ENCODE measurements at regions not wholly inside any gene's neighbourhood (a gene's known extent, or its start where the extent isn't known, plus 50 kb on each side); places are given as distances from the start of the nearest gene placed in this dataset.

DNA sequence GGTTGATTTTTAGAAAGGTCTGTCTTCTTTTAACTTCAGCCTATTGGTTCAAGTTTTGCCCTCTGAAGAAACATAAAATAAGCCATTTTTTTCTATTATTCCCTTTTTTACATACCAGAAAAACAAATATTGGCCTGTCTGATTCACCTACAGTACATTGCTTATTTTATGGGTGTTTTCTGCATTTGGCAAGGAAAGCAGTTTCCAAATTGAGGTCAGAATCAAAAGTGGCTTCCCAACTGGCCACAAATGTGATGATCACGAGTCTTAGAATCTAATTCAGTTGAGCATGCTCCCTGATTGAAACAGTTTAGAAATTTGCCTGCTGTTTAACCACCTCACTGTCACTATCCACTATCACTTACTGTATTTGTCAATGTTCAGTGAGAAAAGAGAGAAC lies 106.9 kb upstream of the CHMP2B start (continued):
- no peak for TF ChIP-seq MAX (IDR thresholded peaks at IDR 0.05)
- no peak for TF ChIP-seq SP1 (IDR thresholded peaks at IDR 0.05)
- TF ChIP-seq FOXA2 (IDR thresholded peaks at IDR 0.05): no peak
- no peak for TF ChIP-seq ZBTB33 (IDR thresholded peaks at IDR 0.05)

DNA sequence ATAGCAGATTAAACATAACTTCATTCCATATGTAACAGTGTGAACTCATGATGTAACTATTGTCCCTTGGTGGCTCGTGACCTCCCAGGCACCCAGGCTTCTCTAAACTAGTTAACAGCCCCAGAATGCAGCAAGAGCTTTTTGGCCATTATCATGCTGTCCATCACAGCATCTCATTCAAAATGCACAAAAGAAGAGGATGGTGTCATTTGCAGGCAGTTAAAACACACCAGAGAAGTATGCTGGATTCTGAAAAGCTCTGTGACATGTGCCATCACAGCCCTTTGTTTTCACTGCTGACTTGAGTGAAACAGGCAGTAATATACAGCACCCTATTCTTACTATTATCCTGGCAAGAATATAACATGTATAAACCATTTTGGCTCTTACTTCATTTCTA lies 117.6 kb upstream of the CHMP2B start:
- no peak overlapping the region for H3K9ac ChIP-seq (ENCODE audit: low read depth in 1 of 2, low read length in 2 of 2)
- no peak for TF ChIP-seq JUND (IDR thresholded peaks at IDR 0.05)
- no peak for TF ChIP-seq HNF4A (conservative IDR thresholded peaks at IDR 0.05)
- no peak for TF ChIP-seq SP1 (IDR thresholded peaks at IDR 0.05)
- no peak for TF ChIP-seq MAX (IDR thresholded peaks at IDR 0.05)
- TF ChIP-seq FOXA2 (IDR thresholded peaks at IDR 0.05): no peak
- no peak for TF ChIP-seq RAD21 (IDR thresholded peaks at IDR 0.05)
- TF ChIP-seq TAF1 (conservative IDR thresholded peaks at IDR 0.05): no peak
- no peak for TF ChIP-seq YY1 (IDR thresholded peaks at IDR 0.05)
- TF ChIP-seq HNF4G (IDR thresholded peaks at IDR 0.05): no peak
- no peak for TF ChIP-seq RXRA (IDR thresholded peaks at IDR 0.05)
- no peak for TF ChIP-seq ZBTB33 (IDR thresholded peaks at IDR 0.05)
- TF ChIP-seq NR2F2 (IDR thresholded peaks at IDR 0.05): no peak
- TF ChIP-seq ATF3 (IDR thresholded peaks at IDR 0.05): no peak
- TF ChIP-seq, protein P1, sequence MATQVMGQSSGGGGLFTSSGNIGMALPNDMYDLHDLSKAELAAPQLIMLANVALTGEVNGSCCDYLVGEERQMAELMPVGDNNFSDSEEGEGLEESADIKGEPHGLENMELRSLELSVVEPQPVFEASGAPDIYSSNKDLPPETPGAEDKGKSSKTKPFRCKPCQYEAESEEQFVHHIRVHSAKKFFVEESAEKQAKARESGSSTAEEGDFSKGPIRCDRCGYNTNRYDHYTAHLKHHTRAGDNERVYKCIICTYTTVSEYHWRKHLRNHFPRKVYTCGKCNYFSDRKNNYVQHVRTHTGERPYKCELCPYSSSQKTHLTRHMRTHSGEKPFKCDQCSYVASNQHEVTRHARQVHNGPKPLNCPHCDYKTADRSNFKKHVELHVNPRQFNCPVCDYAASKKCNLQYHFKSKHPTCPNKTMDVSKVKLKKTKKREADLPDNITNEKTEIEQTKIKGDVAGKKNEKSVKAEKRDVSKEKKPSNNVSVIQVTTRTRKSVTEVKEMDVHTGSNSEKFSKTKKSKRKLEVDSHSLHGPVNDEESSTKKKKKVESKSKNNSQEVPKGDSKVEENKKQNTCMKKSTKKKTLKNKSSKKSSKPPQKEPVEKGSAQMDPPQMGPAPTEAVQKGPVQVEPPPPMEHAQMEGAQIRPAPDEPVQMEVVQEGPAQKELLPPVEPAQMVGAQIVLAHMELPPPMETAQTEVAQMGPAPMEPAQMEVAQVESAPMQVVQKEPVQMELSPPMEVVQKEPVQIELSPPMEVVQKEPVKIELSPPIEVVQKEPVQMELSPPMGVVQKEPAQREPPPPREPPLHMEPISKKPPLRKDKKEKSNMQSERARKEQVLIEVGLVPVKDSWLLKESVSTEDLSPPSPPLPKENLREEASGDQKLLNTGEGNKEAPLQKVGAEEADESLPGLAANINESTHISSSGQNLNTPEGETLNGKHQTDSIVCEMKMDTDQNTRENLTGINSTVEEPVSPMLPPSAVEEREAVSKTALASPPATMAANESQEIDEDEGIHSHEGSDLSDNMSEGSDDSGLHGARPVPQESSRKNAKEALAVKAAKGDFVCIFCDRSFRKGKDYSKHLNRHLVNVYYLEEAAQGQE (IDR thresholded peaks at IDR 0.05): no peak
- TF ChIP-seq EGR1 (IDR thresholded peaks at IDR 0.05; ENCODE audit: low read depth in 2 of 2): no peak
- TF ChIP-seq, protein P2, sequence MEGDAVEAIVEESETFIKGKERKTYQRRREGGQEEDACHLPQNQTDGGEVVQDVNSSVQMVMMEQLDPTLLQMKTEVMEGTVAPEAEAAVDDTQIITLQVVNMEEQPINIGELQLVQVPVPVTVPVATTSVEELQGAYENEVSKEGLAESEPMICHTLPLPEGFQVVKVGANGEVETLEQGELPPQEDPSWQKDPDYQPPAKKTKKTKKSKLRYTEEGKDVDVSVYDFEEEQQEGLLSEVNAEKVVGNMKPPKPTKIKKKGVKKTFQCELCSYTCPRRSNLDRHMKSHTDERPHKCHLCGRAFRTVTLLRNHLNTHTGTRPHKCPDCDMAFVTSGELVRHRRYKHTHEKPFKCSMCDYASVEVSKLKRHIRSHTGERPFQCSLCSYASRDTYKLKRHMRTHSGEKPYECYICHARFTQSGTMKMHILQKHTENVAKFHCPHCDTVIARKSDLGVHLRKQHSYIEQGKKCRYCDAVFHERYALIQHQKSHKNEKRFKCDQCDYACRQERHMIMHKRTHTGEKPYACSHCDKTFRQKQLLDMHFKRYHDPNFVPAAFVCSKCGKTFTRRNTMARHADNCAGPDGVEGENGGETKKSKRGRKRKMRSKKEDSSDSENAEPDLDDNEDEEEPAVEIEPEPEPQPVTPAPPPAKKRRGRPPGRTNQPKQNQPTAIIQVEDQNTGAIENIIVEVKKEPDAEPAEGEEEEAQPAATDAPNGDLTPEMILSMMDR (IDR thresholded peaks at IDR 0.05; ENCODE audit: low read depth, low read length, missing input control): no peak
- TF ChIP-seq FOXA1 (IDR thresholded peaks at IDR 0.05): no peak
- no peak for TF ChIP-seq GABPA (IDR thresholded peaks at IDR 0.05 in 1 of 2, conservative IDR thresholded peaks at IDR 0.05 in 1 of 2)
- no peaks in the 10 kb centered on the region for H3K4me1 ChIP-seq (ENCODE audit: control insufficient read depth in 4 of 4, insufficient read depth in 4 of 4, low read length in 3 of 4)
- H3K36me3 ChIP-seq (ENCODE audit: control insufficient read depth in 4 of 4, insufficient read depth in 3 of 4, low read depth in 1 of 4, low read length in 3 of 4): no peaks in the 10 kb centered on the region
- H3K9me3 ChIP-seq (ENCODE audit: control insufficient read depth in 4 of 4, low read length in 3 of 4): no peaks in the 10 kb centered on the region
- 74% methylated on average over 1 of the region's 1 CpG for WGBS
- no peak overlapping the region for H3K4me3 ChIP-seq (ENCODE audit: low read depth in 1 of 3, low read length in 3 of 3)
- no peak for DNase-seq (ENCODE audit: low spot score)
- H3K27me3 ChIP-seq (ENCODE audit: control insufficient read depth in 4 of 4, insufficient read depth in 4 of 4, low read length in 3 of 4): no peaks in the 10 kb centered on the region
- no peak overlapping the region for H3K27ac ChIP-seq (ENCODE audit: low read depth in 1 of 2, low read length in 2 of 2)
